SK-N-SH treated with all-trans-retinoic acid at 6 μM for 48 hours (cell line): ENCODE measurements at regions not wholly inside any gene's neighbourhood (a gene's known extent, or its start where the extent isn't known, plus 50 kb on each side); places are given as distances from the start of the nearest gene placed in this dataset.

Experiments used
- ATAC-seq: fragments of 200-7000 bp; cut with Tn5 transposase; 3 replicates; pipeline ENCODE4 v1.9.1; 2020; ENCODE audit warnings: mild to moderate bottlenecking, moderate library complexity
- ARNTL ChIP-seq: fragments of 450-650 bp; formaldehyde crosslinking; IDR thresholded peaks from 2 replicates; pipeline ENCODE4 v1.5.0; 2020; ENCODE audit warnings: low read depth, mild to moderate bottlenecking, moderate library complexity, borderline replicate concordance
- BACH2 ChIP-seq: fragments of 250-450 bp; sonication (Bioruptor Pico); IDR thresholded peaks from 2 replicates; pipeline ENCODE4 v1.9.0; 2021; ENCODE audit warnings: mild to moderate bottlenecking, borderline replicate concordance
- CSDC2 ChIP-seq: fragments of 250-450 bp; sonication (Bioruptor Pico); IDR thresholded peaks from 2 replicates; pipeline ENCODE4 v1.5.0; 2020; ENCODE audit warnings: mild to moderate bottlenecking, moderate library complexity
- CSRNP3 ChIP-seq: fragments of 250-450 bp; sonication (Bioruptor Pico); IDR thresholded peaks from 2 replicates; pipeline ENCODE4 v1.5.1; 2021; ENCODE audit warnings: mild to moderate bottlenecking, moderate library complexity
- ESRRG ChIP-seq: fragments of 250-450 bp; sonication (Bioruptor Pico); IDR thresholded peaks from 2 replicates; pipeline ENCODE4 v1.6.1; 2021; ENCODE audit warnings: mild to moderate bottlenecking
- GLIS3 ChIP-seq: fragments of 250-450 bp; sonication (Bioruptor Pico); IDR thresholded peaks from 2 replicates; pipeline ENCODE4 v1.5.0; 2020; ENCODE audit warnings: mild to moderate bottlenecking, moderate library complexity
- ISL1 ChIP-seq: fragments of 250-450 bp; sonication (Bioruptor Pico); IDR thresholded peaks from 2 replicates; pipeline ENCODE4 v2.1.2; 2022; ENCODE audit warnings: mild to moderate bottlenecking, moderate library complexity
- OSR1 ChIP-seq: fragments of 250-450 bp; sonication (Bioruptor Pico); IDR thresholded peaks from 2 replicates; pipeline ENCODE4 v1.8.0; 2022; ENCODE audit warnings: moderate library complexity, mild to moderate bottlenecking, inconsistent platforms
- PATZ1 ChIP-seq: fragments of 250-450 bp; sonication (Bioruptor Pico); IDR thresholded peaks from 2 replicates; pipeline ENCODE4 v1.8.0; 2020; ENCODE audit warnings: mild to moderate bottlenecking, moderate library complexity, borderline replicate concordance
- POU6F1 ChIP-seq: fragments of 250-450 bp; sonication (Bioruptor Pico); IDR thresholded peaks from 2 replicates; pipeline ENCODE4 v1.8.0; 2021; ENCODE audit warnings: low read depth, mild to moderate bottlenecking, moderate library complexity, borderline replicate concordance
- PPARA ChIP-seq: fragments of 250-450 bp; sonication (Bioruptor Pico); IDR thresholded peaks from 2 replicates; pipeline ENCODE4 v1.5.0; 2020; ENCODE audit warnings: mild to moderate bottlenecking, borderline replicate concordance
- RARB ChIP-seq: fragments of 250-450 bp; sonication (Bioruptor Pico); IDR thresholded peaks from 2 replicates; pipeline ENCODE4 v1.8.0; 2021; ENCODE audit warnings: mild to moderate bottlenecking, moderate library complexity
- SNAI2 ChIP-seq: fragments of 250-450 bp; sonication (Bioruptor Pico); IDR thresholded peaks from 2 replicates; pipeline ENCODE4 v1.5.0; 2020; ENCODE audit warnings: mild to moderate bottlenecking, moderate library complexity
- TCF4 ChIP-seq: fragments of 250-450 bp; sonication (Bioruptor Pico); IDR thresholded peaks from 2 replicates; pipeline ENCODE4 v1.8.0; 2021; ENCODE audit warnings: mild to moderate bottlenecking, moderate library complexity, borderline replicate concordance
- TSHZ2 ChIP-seq: fragments of 250-450 bp; sonication (Bioruptor Pico); IDR thresholded peaks from 2 replicates; pipeline ENCODE4 v1.5.0; 2020; ENCODE audit warnings: mild to moderate bottlenecking, moderate library complexity
- ZFP3 ChIP-seq: fragments of 250-450 bp; sonication (Bioruptor Pico); IDR thresholded peaks from 2 replicates; pipeline ENCODE4 v1.5.0; 2020; ENCODE audit warnings: mild to moderate bottlenecking, moderate library complexity
- ZFP30 ChIP-seq: fragments of 450-650 bp; formaldehyde crosslinking; IDR thresholded peaks from 2 replicates; pipeline ENCODE4 v1.5.0; 2022; ENCODE audit warnings: mild to moderate bottlenecking, moderate library complexity
- ZNF565 ChIP-seq: fragments of 450-650 bp; formaldehyde crosslinking; conservative IDR thresholded peaks from 2 replicates; pipeline ENCODE4 v1.5.0; 2020; ENCODE audit warnings: low read depth, mild to moderate bottlenecking, moderate library complexity
- ZNF70 ChIP-seq: fragments of 450-650 bp; formaldehyde crosslinking; IDR thresholded peaks from 2 replicates; pipeline ENCODE4 v1.5.0; 2020; ENCODE audit warnings: mild to moderate bottlenecking, moderate library complexity
- ZNF8 ChIP-seq: fragments of 450-650 bp; formaldehyde crosslinking; IDR thresholded peaks from 2 replicates; pipeline ENCODE4 v1.5.0; 2020; ENCODE audit warnings: mild to moderate bottlenecking, moderate library complexity

- no peak for TF ChIP-seq PPARA (CRISPR knock-in tag)
- no peak for ATAC-seq
Observed at GRCh38 chr10:1903982-1904381, 166.7 kb upstream of the ADARB2 start.

- peak; percentile 47; the same call in 1 of the 2 replicates for TF ChIP-seq TCF4 (CRISPR knock-in tag)
- no peak for TF ChIP-seq PPARA (CRISPR knock-in tag)
- no peak for TF ChIP-seq BACH2 (CRISPR knock-in tag)
- TF ChIP-seq RARB (CRISPR knock-in tag): no peak
- TF ChIP-seq ESRRG (CRISPR knock-in tag): no peak
- no peak for TF ChIP-seq ZNF70
- TF ChIP-seq ARNTL (CRISPR knock-in tag): no peak
- no peak for ATAC-seq
Observed at GRCh38 chr10:1896153-1896552, 158.8 kb upstream of the ADARB2 start.

- TF ChIP-seq TSHZ2 (CRISPR knock-in tag): no peak
- no peak for TF ChIP-seq SNAI2
- no peak for ATAC-seq
Observed at GRCh38 chr10:1895691-1896090, 158.4 kb upstream of the ADARB2 start.

- no peak for TF ChIP-seq ISL1 (CRISPR knock-in tag)
- no peak for TF ChIP-seq CSDC2 (CRISPR knock-in tag)
- TF ChIP-seq GLIS3: no peak
- TF ChIP-seq POU6F1 (CRISPR knock-in tag): no peak
- no peak for TF ChIP-seq ZFP30 (CRISPR knock-in tag)
- no peak for TF ChIP-seq ZNF565
- no peak for TF ChIP-seq BACH2 (CRISPR knock-in tag)
- TF ChIP-seq OSR1: no peak
- no peak for TF ChIP-seq ZFP3 (CRISPR knock-in tag)
- no peak for TF ChIP-seq ESRRG (CRISPR knock-in tag)
- no peak for TF ChIP-seq PPARA (CRISPR knock-in tag)
- no peak for TF ChIP-seq ZNF70
- no peak for TF ChIP-seq ZNF8 (CRISPR knock-in tag)
- ATAC-seq: no peak
Observed at GRCh38 chr10:1894912-1895311, 157.6 kb upstream of the ADARB2 start.

GRCh38 chr10:1893941-1894340, 156.6 kb upstream of the ADARB2 start:
- TF ChIP-seq ESRRG (CRISPR knock-in tag): no peak
- TF ChIP-seq PPARA (CRISPR knock-in tag): no peak
- TF ChIP-seq POU6F1 (CRISPR knock-in tag): no peak
- TF ChIP-seq CSRNP3 (CRISPR knock-in tag): no peak
- TF ChIP-seq PATZ1: no peak
- TF ChIP-seq ISL1 (CRISPR knock-in tag): no peak
- TF ChIP-seq TSHZ2 (CRISPR knock-in tag): no peak
- no peak for TF ChIP-seq BACH2 (CRISPR knock-in tag)
- TF ChIP-seq ZNF565: no peak
- TF ChIP-seq TCF4 (CRISPR knock-in tag): no peak
- TF ChIP-seq ZFP30 (CRISPR knock-in tag): no peak
- no peak for ATAC-seq
